Panc1 (cell line): ENCODE measurements at regions not wholly inside any gene's neighbourhood (a gene's known extent, or its start where the extent isn't known, plus 50 kb on each side); places are given as distances from the start of the nearest gene placed in this dataset.
"Not testable (repeated sequence)": the region's sequence is repeated elsewhere in the genome, so short reads cannot be mapped to it uniquely, and the experiment has no call there.

Experiments
- ATAC-seq: fragments of 200-7000 bp; cut with Tn5 transposase; 2 replicates; pipeline ENCODE4 v1.9.1; 2020; ENCODE audit warnings: mild to moderate bottlenecking, moderate library complexity
- BruUV-seq: library from RNA; stranded (reverse); fragments of 400-500 nt; replicated peaks from 2 replicates; lab custom pipeline; 2021; lab: Mats Ljungman, UMichigan
- CTCF ChIA-PET: fragments of 300-600 bp; sonication (Branson Sonifier 250); formaldehyde crosslinking; loops from one replicate; lab custom pipeline; 2022; ENCODE audit warnings: antibody characterized with exemption; lab: Charles Lee
- POLR2A ChIA-PET: fragments of 300-600 bp; sonication (Branson Sonifier 250); formaldehyde crosslinking; loops from one replicate; lab custom pipeline; 2022; ENCODE audit warnings: antibody characterized with exemption; lab: Charles Lee
- DNase-seq: peaks from one replicate; pipeline ENCODE4 v3.0.0-alpha.2; 2010; ENCODE audit warnings: low read depth, low spot score
- H3K27ac ChIP-seq: 2 replicates; pipeline ENCODE4 v1.5.1; 2011; ENCODE audit warnings: mild to moderate bottlenecking, low read length, inconsistent platforms
- H3K27me3 ChIP-seq: fragments of 200-500 bp; sonication (Bioruptor generic); 2 replicates; pipeline ENCODE4 v1.6.0; 2014; ENCODE audit warnings: low read length, inconsistent platforms; ENCODE audit not compliant: control insufficient read depth, insufficient read depth
- H3K36me3 ChIP-seq: fragments of 200-500 bp; sonication (Bioruptor generic); 2 replicates; pipeline ENCODE4 v1.5.1; 2014; ENCODE audit warnings: inconsistent platforms, mild to moderate bottlenecking, low read length, moderate library complexity; ENCODE audit not compliant: control insufficient read depth, insufficient read depth
- H3K4me1 ChIP-seq: 2 replicates; pipeline ENCODE4 v1.5.1; 2011; ENCODE audit warnings: inconsistent platforms, mild to moderate bottlenecking, low read length, moderate library complexity; ENCODE audit not compliant: control insufficient read depth, insufficient read depth
- H3K4me3 ChIP-seq, 2 experiments: 2 replicates each; pipeline ENCODE4 v1.5.1; 2011 to 2012; ENCODE audit warnings: low read depth in 2 of 2, low read length in 2 of 2, mild to moderate bottlenecking in 2 of 2, inconsistent platforms in 1 of 2, moderate library complexity in 1 of 2
- H3K9me3 ChIP-seq: fragments of 200-500 bp; sonication (Bioruptor generic); 2 replicates; pipeline ENCODE4 v1.5.1; 2014; ENCODE audit warnings: low read depth, mild to moderate bottlenecking, inconsistent platforms, low read length, moderate library complexity; ENCODE audit not compliant: control insufficient read depth, insufficient read depth
- CTCF ChIP-seq: fragments of 450-650 bp; IDR thresholded peaks from 2 replicates; pipeline ENCODE4 v1.5.1; 2017; ENCODE audit warnings: mild to moderate bottlenecking
- POLR2AphosphoS5 ChIP-seq: IDR thresholded peaks from 2 replicates; pipeline ENCODE4 v1.6.1; 2012; ENCODE audit warnings: mild to moderate bottlenecking, low read depth, low read length, moderate library complexity
- REST ChIP-seq, 2 experiments: IDR thresholded peaks; 2 replicates each; pipeline ENCODE4 v1.6.1; 2011 to 2012; ENCODE audit warnings: low read depth in 2 of 2, control low read depth in 1 of 2, low read length in 1 of 2, mild to moderate bottlenecking in 1 of 2, moderate library complexity in 1 of 2; ENCODE audit not compliant: insufficient read depth in 1 of 2
- SIN3A ChIP-seq: IDR thresholded peaks from 2 replicates; pipeline ENCODE4 v1.6.1; 2012; ENCODE audit warnings: low read depth, mild to moderate bottlenecking, low read length, moderate library complexity, borderline replicate concordance; ENCODE audit not compliant: insufficient read depth
- TCF7L2 ChIP-seq: IDR thresholded peaks from 2 replicates; pipeline ENCODE4 v1.6.1; 2011; ENCODE audit warnings: mild to moderate bottlenecking, low read depth, low read length, inconsistent platforms
- in situ Hi-C: cut with HindIII; loops from 2 replicates; pipeline ENCODE4 v1.10.0; 2016; ENCODE audit warnings: low sequenced_read_pairs, low pct_unique_long_range_greater_than_20kb
- intact Hi-C: fragments of 100-400 bp; cut with micrococcal nuclease; formaldehyde crosslinking; loops from one replicate; pipeline ENCODE4 v1.10.0; 2022; ENCODE audit not compliant: unreplicated experiment

GRCh38 chr5:74522838-74523237 lies 117.7 kb downstream of the ENC1 start:
- POLR2A ChIA-PET, DNase-seq, H3K27me3 ChIP-seq, in situ Hi-C loops, H3K36me3 ChIP-seq, intact Hi-C loops, BruUV-seq, H3K9me3 ChIP-seq, ATAC-seq, H3K4me3 ChIP-seq, H3K27ac ChIP-seq, CTCF ChIA-PET, H3K4me1 ChIP-seq: not testable (repeated sequence)

GRCh38 chr5:74521401-74521800 lies 119.1 kb downstream of the ENC1 start:
- intact Hi-C loops (no loop called here), in situ Hi-C loops (no loop called here)
- Histone ChIP-seq H3K27me3 (no peaks in the 10 kb centered on the region), H3K27ac (no peak overlapping the region), H3K9me3 (no peaks in the 10 kb centered on the region), H3K4me1 (no peaks in the 10 kb centered on the region), H3K36me3 (no peaks in the 10 kb centered on the region), H3K4me3 (no peak overlapping the region)
- no TSS peak for BruUV-seq
- DNase-seq (no peak), ATAC-seq (no peak)
- POLR2A ChIA-PET = no interaction called here
- TF ChIP-seq SIN3A = no peak
- no peak for TF ChIP-seq TCF7L2
- no peak for TF ChIP-seq REST (IDR thresholded peaks at IDR 0.05; ENCODE audit: insufficient read depth in 1 of 2, low read depth in 2 of 2, low read length in 1 of 2)
- no peak for TF ChIP-seq POLR2AphosphoS5
- TF ChIP-seq CTCF = no peak
- CTCF ChIA-PET = no interaction called here

GRCh38 chr5:74519679-74520078 lies 120.8 kb downstream of the ENC1 start:
- in situ Hi-C loops = no loop called here
- no peaks in the 10 kb centered on the region for H3K9me3 ChIP-seq
- no TSS peak for BruUV-seq
- H3K27ac ChIP-seq = no peak overlapping the region
- no peak overlapping the region for H3K4me3 ChIP-seq
- H3K36me3 ChIP-seq = no peaks in the 10 kb centered on the region
- H3K27me3 ChIP-seq = no peaks in the 10 kb centered on the region
- intact Hi-C loops = no loop called here
- DNase-seq (no peak), ATAC-seq (no peak)
- ChIA-PET CTCF (no interaction called here), POLR2A (no interaction called here)
- TF ChIP-seq REST (IDR thresholded peaks at IDR 0.05; ENCODE audit: insufficient read depth in 1 of 2, low read depth in 2 of 2, low read length in 1 of 2) = no peak
- TF ChIP-seq POLR2AphosphoS5 = no peak
- no peak for TF ChIP-seq SIN3A
- no peak for TF ChIP-seq CTCF
- TF ChIP-seq TCF7L2 = no peak
- H3K4me1 ChIP-seq = no peaks in the 10 kb centered on the region
